GM19240 (cell line): ENCODE measurements at regions not wholly inside any gene's neighbourhood (a gene's known extent, or its start where the extent isn't known, plus 50 kb on each side); places are given as distances from the start of the nearest gene placed in this dataset.

ENCODE experiments used
- DNase-seq: peaks from one replicate; pipeline ENCODE4 v3.0.0; 2011; ENCODE audit warnings: low spot score; ENCODE audit not compliant: insufficient read length

GRCh38 chr5:86768699-86769202, 151.0 kb downstream of the COX7C start:
- no peak for DNase-seq

DNA sequence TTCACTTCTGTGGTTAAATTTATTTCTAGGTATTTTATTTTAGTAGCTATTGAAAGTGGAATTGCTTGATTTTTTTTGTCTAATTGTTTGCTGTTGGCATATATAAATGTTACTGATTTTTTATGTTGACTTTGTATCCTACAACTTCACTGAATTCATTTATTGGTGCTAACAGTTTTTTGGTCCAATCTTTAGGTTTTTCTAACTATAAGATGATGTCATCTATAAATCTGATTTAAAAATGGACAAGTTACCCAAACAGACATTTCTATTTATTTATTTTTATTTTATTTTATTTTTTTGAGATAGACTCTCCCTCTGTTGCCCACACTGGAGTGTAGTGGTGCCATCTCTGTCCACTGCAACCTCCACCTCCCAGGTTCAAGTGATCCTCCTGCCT, 162.3 kb downstream of the COX7C start:
- no peak for DNase-seq

- DNase-seq, result no peak
These were observed 169.2 kb downstream of the COX7C start for GRCh38 chr5:86786955-86787354.

- no peak for DNase-seq
These were observed 177.9 kb downstream of the COX7C start for GRCh38 chr5:86795659-86796058.

DNA sequence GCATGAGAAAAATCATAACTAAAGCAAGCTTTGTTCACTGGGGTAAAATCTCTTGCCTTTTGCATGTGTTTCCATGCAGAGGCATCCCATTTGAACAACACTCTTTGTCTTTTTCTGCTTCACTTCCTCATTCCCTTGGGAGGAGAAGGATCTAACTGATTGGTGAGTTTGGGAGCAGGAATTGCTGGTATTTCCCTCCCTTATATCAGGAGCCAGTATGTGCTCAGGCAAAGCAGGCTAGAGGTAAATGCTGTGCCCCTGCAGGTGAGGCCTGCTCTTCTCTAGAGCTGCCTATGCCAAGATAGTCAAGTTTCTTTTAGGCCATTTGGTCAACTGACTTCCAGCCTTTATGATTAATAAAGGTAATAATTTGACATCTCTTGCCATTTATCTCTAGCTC, 179.9 kb downstream of the COX7C start:
- no peak for DNase-seq

- DNase-seq, result no peak
These were observed 188.5 kb downstream of the COX7C start for GRCh38 chr5:86806206-86806605.

DNA sequence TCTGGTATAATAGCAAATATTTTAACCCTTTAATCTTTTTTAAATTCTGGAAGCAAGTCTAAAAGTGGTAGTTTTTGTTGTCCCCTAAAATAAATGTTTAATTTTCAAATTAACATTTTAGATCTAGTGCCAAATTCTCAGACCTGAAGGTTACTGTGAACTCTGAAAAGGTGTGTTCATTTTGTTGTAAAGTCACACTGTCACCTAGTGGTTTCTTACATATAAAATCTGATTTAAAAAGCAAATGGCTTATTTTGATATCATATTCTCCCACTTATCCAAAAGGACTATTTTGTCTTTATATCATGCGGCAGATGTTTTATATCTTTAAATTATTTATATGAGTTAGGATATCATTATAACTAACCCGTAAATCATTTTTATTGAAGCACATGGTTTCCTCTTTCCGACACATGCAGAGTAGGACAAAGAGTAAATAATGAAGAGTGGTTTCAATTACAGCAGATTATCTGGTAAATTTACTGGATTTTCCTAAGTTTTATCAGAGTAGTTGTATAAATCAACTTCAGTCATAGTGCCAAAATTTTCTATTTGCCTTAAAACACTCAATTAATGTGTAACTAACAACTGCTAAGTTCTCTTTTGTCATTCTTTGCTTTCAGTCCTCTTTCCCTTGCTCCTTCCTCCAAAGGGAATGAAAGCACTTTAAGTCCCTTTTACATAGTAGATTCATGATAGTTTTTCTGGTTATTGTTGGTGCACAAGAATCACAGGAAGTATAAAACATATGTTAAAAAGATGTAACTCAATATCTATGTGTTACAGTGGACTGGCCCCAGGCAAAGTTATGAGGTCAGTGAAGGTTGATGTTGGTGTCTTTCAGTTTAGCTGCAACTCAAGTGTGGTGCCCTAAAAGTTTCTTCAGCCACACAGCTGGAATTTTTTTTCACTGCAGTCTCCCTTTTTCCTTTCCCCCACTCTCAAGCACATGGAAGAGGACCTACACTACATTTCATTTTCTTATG, 189.6 kb downstream of the COX7C start:
- no peak for DNase-seq

DNA sequence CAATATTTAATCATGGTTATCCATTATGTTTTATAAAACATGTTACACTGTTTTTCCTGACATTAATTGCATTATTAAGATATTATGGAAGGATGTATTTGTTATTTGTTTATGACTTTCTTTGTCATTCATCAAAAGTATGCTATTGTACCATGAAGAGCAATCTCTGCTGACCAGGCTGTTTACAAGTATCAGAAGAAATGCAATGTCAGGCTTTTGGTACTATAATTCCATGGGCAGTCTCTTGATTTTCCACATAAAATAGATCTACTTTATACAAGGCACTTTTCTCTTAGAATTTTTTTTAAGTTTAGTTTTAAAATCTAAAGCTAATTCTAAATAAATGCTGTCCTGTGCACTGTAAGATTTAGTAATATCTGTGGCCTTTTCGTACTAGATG, 196.6 kb downstream of the COX7C start:
- no peak for DNase-seq

DNA sequence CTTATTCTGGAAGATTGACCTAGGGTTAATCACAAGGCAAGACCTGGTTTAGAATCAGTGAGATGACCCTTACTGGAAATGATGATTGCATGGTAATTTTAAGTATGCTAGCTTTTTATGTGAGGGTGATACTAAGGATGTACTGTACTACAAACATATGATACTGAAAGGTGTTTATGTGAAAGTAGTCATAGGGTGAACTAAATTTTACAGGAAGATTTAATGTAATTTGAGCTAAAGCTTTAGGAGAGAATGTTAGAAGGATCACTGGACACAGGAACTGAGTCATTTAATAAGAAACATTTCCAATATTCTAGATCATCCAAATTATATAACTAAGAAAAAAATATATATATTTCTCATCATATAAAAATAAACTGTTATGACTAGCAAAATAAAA, 197.2 kb downstream of the COX7C start:
- no peak for DNase-seq

DNA sequence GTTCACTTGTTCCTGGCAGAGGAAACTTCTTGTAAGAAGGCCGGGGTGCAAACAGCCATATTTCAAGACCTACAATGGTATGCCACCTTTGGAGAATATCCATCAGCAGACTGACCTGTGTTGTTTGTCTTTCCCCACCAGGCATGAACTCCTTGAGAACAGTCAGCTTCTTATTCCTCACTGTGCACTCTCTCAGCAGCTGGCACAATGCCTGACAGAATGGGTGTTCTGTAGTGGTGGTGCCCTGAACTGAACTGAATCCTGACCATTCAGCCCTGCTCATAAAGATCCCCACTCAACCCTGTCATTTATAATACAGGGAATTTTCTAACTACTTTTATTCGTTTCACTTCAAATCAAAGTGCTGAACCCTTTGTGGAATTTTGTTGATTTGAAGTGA, 206.9 kb downstream of the COX7C start:
- DNase-seq, result no peak

DNA sequence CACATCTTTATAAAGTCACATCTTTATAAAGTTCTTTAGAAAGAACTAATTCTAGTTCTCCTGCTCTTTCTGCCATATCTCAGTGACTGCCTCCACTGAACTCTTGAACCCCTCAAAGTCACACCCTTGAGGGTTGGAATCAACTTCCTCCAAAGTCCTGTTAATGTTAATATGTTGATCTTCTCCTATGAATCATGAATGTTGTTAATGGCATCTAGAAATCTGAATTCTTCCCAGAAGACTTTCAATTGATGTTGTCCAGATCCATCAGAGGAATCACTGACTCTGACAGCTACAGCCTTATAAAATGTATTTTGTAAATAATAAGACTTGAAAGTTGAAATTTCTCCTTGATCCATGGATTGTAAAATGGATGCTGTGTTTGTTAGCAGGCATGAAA, 213.4 kb downstream of the COX7C start:
- DNase-seq, result no peak

GRCh38 chr5:86833868-86834267, 216.1 kb downstream of the COX7C start:
- DNase-seq, result no peak

DNA sequence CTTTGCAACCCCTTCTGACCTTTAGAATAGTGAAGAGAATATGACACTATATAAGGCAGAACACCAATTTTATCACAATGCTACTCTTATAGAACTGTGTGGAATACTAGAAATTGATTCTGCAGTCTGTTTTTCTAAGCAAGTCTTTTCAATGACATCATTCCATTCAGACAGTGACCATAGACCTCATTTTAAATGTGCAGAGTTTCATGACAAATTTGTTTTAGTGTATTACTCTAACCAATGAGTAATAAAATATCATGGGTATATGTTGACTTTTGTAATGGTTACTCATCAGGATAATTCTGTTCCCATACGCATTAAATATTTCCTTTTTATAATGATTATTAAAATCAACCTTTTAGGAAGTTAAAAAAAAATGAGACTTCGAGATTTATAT, 219.9 kb downstream of the COX7C start:
- DNase-seq, result no peak

- no peak for DNase-seq
These were observed 220.3 kb downstream of the COX7C start for GRCh38 chr5:86838083-86838482.

DNA sequence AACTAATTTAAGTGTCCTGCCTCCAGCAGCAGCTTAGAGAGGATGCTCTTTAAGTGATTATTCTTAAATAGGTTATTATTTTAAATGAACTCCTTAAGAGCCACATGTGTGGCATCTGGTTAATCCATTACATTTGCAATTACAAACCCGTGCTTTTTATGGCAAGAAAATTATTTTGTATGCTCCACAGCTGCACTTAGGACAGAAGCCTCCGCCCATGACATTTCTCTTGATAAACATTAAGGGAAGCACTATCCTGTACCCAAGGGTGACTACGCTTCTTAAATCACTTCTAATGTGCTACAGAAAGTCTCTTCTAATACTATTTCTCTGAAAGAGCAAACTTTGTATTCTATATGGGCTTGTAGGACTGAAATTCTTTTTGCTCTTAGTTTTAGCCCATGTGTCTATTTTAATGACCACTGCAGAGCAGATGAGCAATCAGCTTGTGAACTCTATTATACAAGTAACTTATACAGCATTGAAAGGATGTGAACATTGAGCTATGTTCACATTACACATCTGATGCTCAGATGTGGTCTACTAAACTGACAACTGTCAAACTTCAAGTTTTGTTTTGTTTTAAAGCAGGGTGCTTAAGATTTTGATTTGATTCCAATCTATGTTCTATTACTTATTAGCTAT, 223.4 kb downstream of the COX7C start:
- no peak for DNase-seq

DNA sequence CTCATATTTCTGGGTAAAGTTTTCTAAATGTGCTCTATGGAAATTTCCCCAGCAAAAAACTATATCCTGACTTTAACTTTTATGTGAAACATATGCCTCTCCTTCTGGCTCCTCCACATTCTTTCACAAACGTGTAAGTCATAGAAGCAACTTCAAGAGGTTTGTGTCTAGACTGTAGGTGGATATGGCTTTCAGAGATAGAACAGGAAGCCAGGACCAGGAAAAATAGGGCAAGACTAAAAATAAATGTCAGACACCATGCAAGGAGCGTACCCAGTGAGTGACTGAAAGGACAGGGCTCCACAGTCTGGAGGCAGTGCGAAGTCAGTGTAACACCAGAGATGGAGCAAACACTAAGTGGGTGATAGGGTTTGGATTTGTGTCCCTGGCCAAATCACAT, 240.7 kb downstream of the COX7C start:
- DNase-seq, result no peak

DNA sequence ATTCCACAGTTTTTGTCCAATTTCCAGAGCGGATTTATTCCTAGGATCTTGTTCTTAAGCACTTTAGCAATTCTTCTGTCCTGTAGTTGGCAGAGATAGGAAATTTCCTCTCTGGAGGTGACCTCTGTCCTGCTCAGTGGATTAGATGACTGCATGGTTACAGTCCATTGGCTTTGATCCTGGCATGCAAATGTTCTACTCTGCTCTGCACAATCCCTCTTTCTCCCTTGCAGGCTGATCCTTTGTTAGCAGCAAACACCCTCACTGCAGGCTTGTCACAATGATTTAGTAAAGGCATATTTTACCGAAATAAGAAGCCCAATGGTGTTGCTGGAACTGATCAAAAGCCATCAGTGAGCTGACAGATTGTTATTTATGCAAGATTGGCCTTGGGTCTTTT, 243.8 kb downstream of the COX7C start:
- DNase-seq, result no peak

DNA sequence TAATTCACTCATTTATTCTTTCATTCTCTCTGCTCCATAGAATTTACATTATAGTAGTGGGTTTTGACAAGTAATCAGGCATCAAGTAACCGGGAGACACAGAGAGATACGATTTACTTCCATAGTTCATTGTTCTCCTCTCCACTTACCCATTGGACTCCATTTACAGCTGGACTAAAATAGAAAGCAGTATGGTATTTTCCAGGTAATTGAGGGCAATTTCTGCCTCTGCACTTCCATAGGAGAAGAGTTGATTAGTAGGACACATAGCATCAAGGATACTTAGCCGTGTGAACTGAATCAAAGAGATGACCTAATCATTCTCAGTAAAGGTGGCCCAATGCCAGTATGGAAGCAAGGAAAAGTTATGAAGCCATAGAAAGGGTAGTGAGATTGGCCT, 244.4 kb downstream of the COX7C start:
- DNase-seq, result no peak

GRCh38 chr5:86864051-86864450, 246.3 kb downstream of the COX7C start:
- DNase-seq, result no peak

- no peak for DNase-seq
These were observed 247.6 kb downstream of the COX7C start for GRCh38 chr5:86865256-86865785.

GRCh38 chr5:86866036-86866435, 248.3 kb downstream of the COX7C start:
- DNase-seq, result no peak

DNA sequence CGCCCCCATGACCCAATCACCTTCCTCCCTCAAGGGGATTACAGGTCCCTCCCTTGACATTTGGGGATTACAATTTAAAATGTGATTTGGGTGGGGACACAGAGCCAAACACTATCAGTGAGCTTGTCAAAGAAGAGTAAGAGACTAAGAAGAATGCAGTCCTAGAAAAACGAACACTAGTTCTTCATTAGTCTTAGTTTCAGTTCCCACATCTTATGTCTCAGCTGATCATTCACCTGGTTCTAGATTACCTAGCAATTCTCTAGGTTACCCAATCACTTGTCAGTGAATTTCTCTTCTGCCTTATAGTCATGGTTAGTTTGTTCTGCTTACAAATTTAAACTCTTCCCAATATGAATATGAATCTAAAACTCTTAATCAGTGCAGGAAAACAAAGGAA, 251.5 kb downstream of the COX7C start:
- DNase-seq, result no peak
